Non-pigmented ciliary epithelial cell (primary cell): ENCODE measurements at regions not wholly inside any gene's neighbourhood (a gene's known extent, or its start where the extent isn't known, plus 50 kb on each side); places are given as distances from the start of the nearest gene placed in this dataset.

Source experiments
- DNase-seq: peaks from one replicate; pipeline ENCODE4 v3.0.0-alpha.2; 2010; ENCODE audit warnings: low read depth

- DNase-seq: no peak
Measured at GRCh38 chr18:67650686-67651385, 134.3 kb upstream of the DSEL start.

GRCh38 chr18:67646890-67647289 is 130.4 kb upstream of the DSEL start:
- DNase-seq: no peak

GRCh38 chr18:67644226-67644625 is 127.7 kb upstream of the DSEL start:
- DNase-seq: no peak

DNA sequence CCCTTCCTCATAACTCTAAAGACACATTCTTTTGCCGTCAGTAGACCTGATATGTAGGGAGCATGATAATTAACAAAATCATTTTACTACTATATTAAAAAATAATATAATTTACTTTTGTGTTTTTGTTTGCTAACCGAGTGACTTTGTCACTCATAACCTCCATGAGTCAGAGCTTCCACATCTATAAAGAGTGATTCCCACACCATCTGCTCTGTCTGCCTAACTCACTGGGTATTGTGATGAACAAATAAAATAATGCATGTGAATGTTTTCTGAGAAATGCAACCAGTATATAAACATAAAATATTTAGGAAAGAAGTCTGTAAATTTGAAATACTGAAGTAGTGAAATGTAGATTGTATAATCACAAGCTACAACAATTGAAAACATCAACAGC is 123.4 kb upstream of the DSEL start:
- no peak for DNase-seq

DNA sequence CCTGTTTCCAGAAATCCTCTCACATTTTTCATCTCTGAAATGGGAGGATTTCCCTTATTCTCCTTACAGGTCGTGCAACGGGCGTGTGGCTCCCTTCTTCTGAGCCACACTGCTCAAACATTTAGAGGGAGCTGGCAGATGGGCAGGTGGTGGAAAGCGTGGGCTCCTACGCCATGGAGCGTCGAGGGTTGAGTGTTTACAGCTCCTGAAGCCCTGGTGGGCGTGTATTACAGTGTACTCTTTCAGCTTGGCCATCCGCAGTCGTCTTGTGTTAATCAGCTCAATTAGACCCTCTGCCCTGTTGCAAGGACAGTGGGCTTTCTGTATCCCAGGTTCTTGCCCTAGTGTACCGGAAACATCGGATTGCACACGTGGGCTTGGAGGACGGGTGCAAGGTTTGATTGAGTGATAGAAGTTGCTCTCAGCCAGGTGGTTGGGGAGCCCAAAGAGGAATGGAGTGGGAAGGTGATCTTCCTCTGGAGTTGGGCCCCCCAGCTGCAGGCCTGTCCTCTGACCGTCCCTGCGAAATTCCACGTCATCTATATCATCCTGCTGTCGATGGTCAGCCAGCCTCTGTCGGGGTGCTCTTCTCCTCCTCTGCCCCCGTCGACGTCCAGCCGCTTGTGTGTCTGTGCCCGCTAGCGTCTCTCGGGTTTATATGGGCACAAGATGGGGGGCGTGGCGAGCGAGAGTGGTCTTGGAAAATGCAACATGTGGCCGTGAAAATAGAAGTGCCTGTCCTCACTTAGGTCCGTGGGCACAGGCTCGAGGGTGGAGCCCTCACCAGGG is 120.3 kb upstream of the DSEL start:
- DNase-seq: no peak

GRCh38 chr18:67634631-67635338 is 118.3 kb upstream of the DSEL start:
- DNase-seq: no peak

- DNase-seq: no peak
Measured at GRCh38 chr18:67633939-67634338, 117.4 kb upstream of the DSEL start.

- DNase-seq: no peak
Measured at GRCh38 chr18:67621906-67622305, 105.4 kb upstream of the DSEL start.

DNA sequence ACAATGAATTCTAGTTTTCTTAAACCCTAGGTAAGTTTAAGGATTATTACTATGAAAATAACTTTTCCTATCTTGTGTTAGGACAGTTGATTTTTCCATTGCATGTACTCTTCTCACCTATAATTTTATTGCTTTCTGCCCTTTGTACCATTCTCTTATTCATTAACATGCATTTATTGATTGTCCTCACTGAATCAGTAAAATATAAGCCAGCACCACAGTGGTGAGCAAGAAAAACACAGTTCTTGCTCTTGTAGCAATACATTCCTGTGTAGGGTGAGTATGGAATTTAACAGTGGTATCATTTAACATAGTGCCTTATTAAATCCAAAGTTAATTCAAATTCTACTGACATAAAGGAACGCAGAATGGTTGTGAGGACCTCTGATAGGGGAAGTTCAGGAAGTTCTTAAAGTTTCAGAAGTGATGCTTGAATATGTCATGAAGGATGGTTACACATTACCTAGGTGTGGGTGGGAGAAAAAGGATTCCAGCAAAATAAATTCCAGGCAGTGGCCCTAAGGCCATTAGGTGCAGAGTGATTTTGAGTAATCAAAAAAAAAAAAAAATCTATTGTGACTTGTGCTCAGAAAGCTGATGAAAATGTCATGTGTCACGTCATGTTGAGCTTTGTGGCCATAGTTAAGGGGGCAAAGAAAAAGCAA is 104.7 kb upstream of the DSEL start:
- no peak for DNase-seq

- no peak for DNase-seq
Measured at GRCh38 chr18:67618061-67618460, 101.5 kb upstream of the DSEL start.

DNA sequence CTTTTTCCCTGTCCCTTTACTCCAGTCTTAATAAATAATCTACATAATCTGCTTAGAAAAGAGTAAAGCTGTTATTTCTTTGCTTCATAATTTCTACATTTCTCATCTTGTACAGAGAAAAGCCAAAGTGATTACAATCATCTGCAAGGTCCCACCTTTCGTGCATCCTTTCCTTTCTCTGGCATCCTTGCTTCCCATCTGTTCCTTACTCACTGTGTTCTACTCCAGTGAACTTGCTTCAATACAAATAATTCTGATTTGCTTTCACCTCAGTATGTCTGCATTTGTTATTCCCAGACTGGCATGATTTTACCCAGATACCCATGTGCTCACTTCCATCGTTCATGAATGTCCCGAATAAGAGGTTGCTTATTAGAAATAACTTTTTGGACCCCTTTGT is 99.4 kb upstream of the DSEL start:
- no peak for DNase-seq

DNA sequence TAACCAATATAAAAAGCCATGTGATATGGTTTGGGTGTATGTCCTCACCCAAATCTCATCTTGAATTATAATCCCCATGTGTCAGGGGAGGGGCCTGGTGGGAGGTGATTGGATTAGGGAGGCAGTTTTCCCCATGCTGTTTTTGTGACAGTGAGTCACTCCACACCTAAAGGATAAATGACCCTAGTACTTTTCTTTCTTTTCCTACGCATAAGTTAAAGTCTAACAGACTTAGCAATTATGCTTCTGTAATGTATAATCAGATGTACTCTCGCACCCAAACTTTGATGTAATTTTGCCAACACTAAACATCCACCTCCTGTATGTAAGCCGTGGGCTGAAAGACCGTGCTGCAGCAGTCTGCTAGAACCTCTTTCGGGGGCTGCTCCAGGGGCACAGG is 97.2 kb upstream of the DSEL start:
- DNase-seq: no peak

GRCh38 chr18:67612281-67612680 is 95.8 kb upstream of the DSEL start:
- no peak for DNase-seq

DNA sequence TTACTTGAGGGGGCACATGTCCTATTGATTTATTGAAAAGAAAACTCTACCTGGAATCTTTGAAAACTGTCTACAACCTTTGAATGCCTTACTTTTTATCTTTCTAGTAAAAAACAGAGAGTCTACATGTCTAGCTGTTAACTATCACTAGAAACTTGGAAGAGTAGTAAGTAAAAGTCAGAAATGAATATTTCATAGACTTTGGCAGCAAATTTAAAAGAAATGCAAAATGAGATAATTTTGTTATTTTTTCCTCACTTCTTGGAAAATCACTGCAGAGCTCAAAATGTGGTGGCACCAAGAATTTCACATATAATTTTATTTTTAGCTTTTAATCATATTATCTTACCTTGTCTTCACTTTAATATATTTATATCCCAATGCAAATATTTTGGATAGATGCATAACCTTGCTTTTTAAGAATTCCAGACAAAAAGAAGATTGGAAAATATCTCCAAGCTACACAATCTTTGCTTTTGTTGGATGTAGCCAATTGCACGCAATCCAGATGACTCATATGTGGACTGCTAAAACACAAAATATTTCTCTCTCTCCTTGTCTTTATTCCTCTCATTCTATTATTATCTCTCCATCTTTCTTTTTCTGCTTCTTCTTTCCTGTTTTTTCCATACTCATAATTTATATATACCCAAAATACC is 92.2 kb upstream of the DSEL start:
- no peak for DNase-seq

DNA sequence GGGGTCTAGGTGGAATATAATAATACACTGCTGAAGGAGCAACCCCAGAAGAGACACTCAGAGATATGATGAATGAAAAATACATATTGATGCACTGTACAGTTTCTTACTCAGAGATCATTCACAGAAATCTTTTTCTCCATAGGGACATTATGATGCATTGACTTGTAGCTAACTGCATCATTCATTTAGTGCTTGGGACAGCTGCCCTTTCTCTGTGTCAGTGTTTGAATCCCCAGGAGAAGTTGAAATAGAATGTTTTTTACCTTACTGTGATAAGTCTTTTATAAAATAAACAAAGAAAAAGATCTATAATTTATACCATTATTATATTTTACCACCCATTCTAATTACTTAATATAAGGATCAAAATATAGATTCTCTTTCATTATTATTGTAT is 91.7 kb upstream of the DSEL start:
- no peak for DNase-seq

GRCh38 chr18:67600181-67601180 is 84.0 kb upstream of the DSEL start:
- peak; percentile 79 for DNase-seq

DNA sequence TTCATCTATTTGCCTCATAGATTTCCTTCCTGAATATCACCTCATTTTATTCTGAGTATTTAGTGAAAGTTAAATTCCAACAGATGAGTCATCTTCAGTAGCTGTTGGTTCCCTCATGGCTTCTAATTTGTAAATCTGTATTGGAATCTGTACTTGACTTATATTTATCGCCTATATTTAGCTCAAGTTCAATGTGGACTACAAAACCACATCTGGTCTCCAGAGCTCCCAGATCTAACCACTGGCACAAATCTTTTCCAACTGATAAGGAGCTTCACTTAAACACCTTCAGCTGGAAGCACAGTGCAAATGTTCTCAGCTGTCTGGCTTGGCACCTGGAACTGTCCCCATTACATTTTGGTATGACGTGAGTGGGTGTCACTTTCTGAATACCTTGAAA is 82.8 kb upstream of the DSEL start:
- peak; percentile 50 for DNase-seq

DNA sequence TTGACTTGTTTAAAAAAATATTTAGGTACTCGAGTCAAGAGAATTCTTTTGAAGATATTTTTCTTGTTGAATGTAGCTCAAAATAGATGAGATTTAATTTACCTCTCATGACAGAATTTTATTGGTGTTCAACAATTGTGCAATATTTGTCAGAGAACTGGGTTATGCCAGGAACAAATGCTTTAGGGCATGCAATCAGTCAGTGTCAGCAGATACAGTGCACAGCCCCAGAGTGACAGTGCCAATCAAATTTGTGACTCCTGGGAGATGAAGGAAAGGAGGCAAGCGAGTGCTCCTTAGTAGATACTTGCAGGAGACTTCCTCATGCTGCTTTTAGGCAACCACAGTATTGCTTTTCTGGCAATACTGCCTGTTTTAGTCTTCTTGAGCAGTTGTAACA is 81.2 kb upstream of the DSEL start:
- DNase-seq: no peak

DNA sequence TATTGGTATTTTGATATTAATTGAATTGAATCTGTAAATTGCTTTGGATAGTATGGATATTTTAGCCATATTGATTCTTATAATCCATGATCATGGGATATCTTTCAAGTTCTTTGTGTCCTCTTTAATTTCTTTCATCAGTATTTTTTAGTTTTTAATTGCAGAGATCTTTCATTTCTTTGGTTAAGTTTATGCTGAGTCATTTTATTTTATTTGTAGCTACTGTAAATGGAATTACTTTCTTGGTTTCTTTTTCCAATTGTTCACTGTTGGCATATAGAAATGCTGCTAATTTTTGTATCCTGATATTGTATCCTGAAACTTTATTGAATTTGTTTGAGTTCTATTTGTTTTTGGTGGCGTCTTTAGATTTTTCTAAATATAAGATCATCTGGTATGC is 79.5 kb upstream of the DSEL start:
- DNase-seq: no peak

- DNase-seq: no peak
Measured at GRCh38 chr18:67590571-67591141, 74.1 kb upstream of the DSEL start.
